CD14-positive monocyte (primary cell): ENCODE measurements at regions not wholly inside any gene's neighbourhood (a gene's known extent, or its start where the extent isn't known, plus 50 kb on each side); places are given as distances from the start of the nearest gene placed in this dataset.

Experiments used
- DNase-seq, 3 donors: peaks; one replicate each; pipeline ENCODE4 v3.0.0-alpha.2; 2011 to 2022
- H2AFZ ChIP-seq: 2 replicates; pipeline ENCODE4 v1.6.0; 2012; ENCODE audit warnings: mild to moderate bottlenecking, low read depth, low read length, inconsistent platforms; ENCODE audit not compliant: insufficient read depth, poor library complexity, severe bottlenecking
- H3K27ac ChIP-seq, 2 donors: 1 replicate in 1 of 2; 2 replicates in 1 of 2; pipeline ENCODE4 v1.5.1; 2012 to 2013; ENCODE audit warnings: low read length in 2 of 2, control low read depth in 1 of 2, inconsistent platforms in 1 of 2, low read depth in 1 of 2, mild to moderate bottlenecking in 1 of 2
- H3K27me3 ChIP-seq, 2 donors: one replicate each; pipeline versions ENCODE4 v1.6.0 to v1.6.1; 2011 to 2013; ENCODE audit warnings: low read length in 2 of 2; ENCODE audit not compliant: control insufficient read depth in 2 of 2, insufficient read depth in 2 of 2
- H3K36me3 ChIP-seq, 2 donors: replicated peaks in 1 of 2; 1 replicate in 1 of 2; 2 replicates in 1 of 2; pipeline versions ENCODE4 v1.5.1 to v1.6.1; 2012 to 2013; ENCODE audit warnings: low read length in 2 of 2, control low read depth in 1 of 2, inconsistent platforms in 1 of 2, mild to moderate bottlenecking in 1 of 2; ENCODE audit not compliant: insufficient read depth in 2 of 2, control insufficient read depth in 1 of 2
- H3K4me1 ChIP-seq, 2 donors: 1 replicate in 1 of 2; 2 replicates in 1 of 2; pipeline versions ENCODE4 v1.5.1 to v1.6.1; 2012 to 2013; ENCODE audit warnings: low read length in 2 of 2, control low read depth in 1 of 2, inconsistent platforms in 1 of 2, mild to moderate bottlenecking in 1 of 2, moderate library complexity in 1 of 2; ENCODE audit not compliant: insufficient read depth in 2 of 2, control insufficient read depth in 1 of 2
- H3K4me2 ChIP-seq: replicated peaks from 2 replicates; pipeline ENCODE3; 2012; ENCODE audit warnings: low read length, moderate library complexity, mild to moderate bottlenecking; ENCODE audit not compliant: poor library complexity, severe bottlenecking; ENCODE audit errors: extremely low read depth
- H3K4me3 ChIP-seq, 3 experiments: fragments of 200-600 bp in 1 of 3; sonication (generic) in 1 of 3; replicated peaks in 1 of 3; 1 replicate in 2 of 3; 2 replicates in 1 of 3; pipeline ENCODE4 v1.5.1; 2011 to 2013; ENCODE audit warnings: low read length in 3 of 3, mild to moderate bottlenecking in 3 of 3, control low read depth in 2 of 3, low read depth in 2 of 3, inconsistent platforms in 1 of 3, moderate library complexity in 1 of 3
- H3K79me2 ChIP-seq: 2 replicates; pipeline ENCODE4 v1.6.0; 2012; ENCODE audit warnings: mild to moderate bottlenecking, control low read depth, inconsistent platforms, low read length, moderate library complexity; ENCODE audit not compliant: insufficient read depth
- H3K9ac ChIP-seq: 2 replicates; pipeline ENCODE4 v1.6.0; 2017; ENCODE audit warnings: low read length, mild to moderate bottlenecking; ENCODE audit not compliant: insufficient read depth, poor library complexity, severe bottlenecking
- H3K9me3 ChIP-seq, 2 donors: replicated peaks in 1 of 2; 1 replicate in 1 of 2; 2 replicates in 1 of 2; pipeline versions ENCODE4 v1.5.1 to v1.6.1; 2012 to 2013; ENCODE audit warnings: low read length in 2 of 2, control low read depth in 1 of 2; ENCODE audit not compliant: control insufficient read depth in 1 of 2, insufficient read depth in 1 of 2
- H4K20me1 ChIP-seq: 2 replicates; pipeline ENCODE4 v1.6.0; 2012; ENCODE audit warnings: mild to moderate bottlenecking, low read length, control low read depth, moderate library complexity; ENCODE audit not compliant: insufficient read depth
- H3K27ac Mint-ChIP-seq, 7 donors: one replicate each; pipeline ENCODE4 v1.8.0; 2020; ENCODE audit warnings: mild to moderate bottlenecking in 7 of 7, mixed read lengths in 7 of 7, moderate library complexity in 6 of 7, inconsistent platforms in 2 of 7
- H3K27me3 Mint-ChIP-seq, 3 donors: one replicate each; pipeline ENCODE4 v1.8.0; 2021 to 2022; ENCODE audit warnings: low read depth in 3 of 3, mild to moderate bottlenecking in 3 of 3, mixed read lengths in 3 of 3, moderate library complexity in 3 of 3, inconsistent platforms in 1 of 3
- H3K36me3 Mint-ChIP-seq, 2 donors: one replicate each; pipeline ENCODE4 v1.8.0; 2020; ENCODE audit warnings: mixed read lengths in 2 of 2, inconsistent platforms in 1 of 2, mild to moderate bottlenecking in 1 of 2
- H3K4me1 Mint-ChIP-seq: one replicate; pipeline ENCODE4 v1.8.0; 2020; ENCODE audit warnings: mild to moderate bottlenecking, mixed read lengths
- H3K4me3 Mint-ChIP-seq, 2 donors: one replicate each; pipeline ENCODE4 v1.8.0; 2020; ENCODE audit warnings: mild to moderate bottlenecking in 2 of 2, mixed read lengths in 2 of 2, moderate library complexity in 1 of 2
- H3K9me3 Mint-ChIP-seq, 7 donors: one replicate each; pipeline ENCODE4 v1.8.0; 2020 to 2022; ENCODE audit warnings: mixed read lengths in 7 of 7, mild to moderate bottlenecking in 6 of 7, moderate library complexity in 6 of 7, inconsistent platforms in 2 of 7
- CTCF ChIP-seq: fragments of 200-600 bp; IDR thresholded peaks from one replicate; pipeline ENCODE4 v1.8.0; 2022; ENCODE audit warnings: antibody characterized with exemption, mild to moderate bottlenecking
- intact Hi-C, 2 donors: fragments of 100-400 bp; cut with micrococcal nuclease; formaldehyde crosslinking; loops; one replicate each; pipeline versions ENCODE4 v1.15.0 to v1.15.1; 2023

DNA sequence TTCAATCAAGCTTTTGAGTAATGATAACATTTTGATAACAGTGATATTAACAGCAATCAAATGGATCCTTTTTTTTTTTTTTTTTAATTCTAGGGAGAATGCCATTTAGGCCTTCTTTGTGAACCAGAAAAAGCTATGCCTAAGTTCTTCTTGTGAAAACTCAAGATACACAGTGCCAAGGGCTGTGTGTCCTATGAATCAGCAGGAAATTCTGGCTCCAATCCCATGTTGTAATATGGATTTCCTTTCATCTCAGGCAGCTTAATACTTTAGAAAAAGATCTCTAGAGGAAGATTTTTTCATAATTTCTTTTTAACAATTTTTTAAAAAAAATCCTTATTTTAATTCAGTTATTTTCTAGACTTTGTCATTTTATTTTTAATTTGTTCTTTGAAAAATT is 96.1 kb downstream of the NUDT12 start:
- no peak overlapping the region for H3K4me3 Mint-ChIP-seq
- peaks cover 6% of the 10 kb centered on the region for H3K4me1 Mint-ChIP-seq
- no peak overlapping the region for H3K27ac Mint-ChIP-seq
- H3K27me3 Mint-ChIP-seq: peaks cover 0 to 1% (median 0%) of the 10 kb centered on the region in 3 donors
- H3K4me3 ChIP-seq: no peak overlapping the region
- no peak overlapping the region for H2AFZ ChIP-seq
- no peak for TF ChIP-seq CTCF
- no peak overlapping the region for H3K27ac ChIP-seq
- no peaks in the 10 kb centered on the region for H3K36me3 ChIP-seq
- DNase-seq: no peak
- no peaks in the 10 kb centered on the region for H4K20me1 ChIP-seq
- intact Hi-C loops: no loop called here
- no peaks in the 10 kb centered on the region for H3K9me3 ChIP-seq
- no peaks in the 10 kb centered on the region for H3K36me3 Mint-ChIP-seq
- no peaks in the 10 kb centered on the region for H3K9me3 Mint-ChIP-seq
- H3K79me2 ChIP-seq: no peaks in the 10 kb centered on the region
- no peak overlapping the region for H3K4me2 ChIP-seq
- no peak overlapping the region for H3K9ac ChIP-seq
- no peaks in the 10 kb centered on the region for H3K27me3 ChIP-seq
- H3K4me1 ChIP-seq: peaks cover 3% of the 10 kb centered on the region in 2 donors

- peaks cover 0 to 1% (median 0%) of the 10 kb centered on the region in 3 donors for H3K27me3 Mint-ChIP-seq
- Histone ChIP-seq H3K4me2 (no peak overlapping the region), H3K4me3 (no peak overlapping the region), H2AFZ (no peak overlapping the region), H3K79me2 (no peaks in the 10 kb centered on the region), H4K20me1 (no peaks in the 10 kb centered on the region), H3K27me3 (no peaks in the 10 kb centered on the region), H3K36me3 (no peaks in the 10 kb centered on the region), H3K9ac (no peak overlapping the region), H3K27ac (no peak overlapping the region), H3K9me3 (no peaks in the 10 kb centered on the region), H3K4me1 (peaks cover 6 to 7% of the 10 kb centered on the region in 2 donors)
- peaks cover 10% of the 10 kb centered on the region for H3K4me1 Mint-ChIP-seq
- H3K4me3 Mint-ChIP-seq: no peak overlapping the region
- no peak for DNase-seq
- H3K36me3 Mint-ChIP-seq: no peaks in the 10 kb centered on the region
- no peak overlapping the region for H3K27ac Mint-ChIP-seq
- no peaks in the 10 kb centered on the region for H3K9me3 Mint-ChIP-seq
- TF ChIP-seq CTCF: no peak
- intact Hi-C loops: no loop called here
These were observed 96.7 kb downstream of the NUDT12 start for GRCh38 chr5:103465891-103466290.
